ENCODE measurements at regions not wholly inside any gene's neighbourhood (a gene's known extent, or its start where the extent isn't known, plus 50 kb on each side); places are given as distances from the start of the nearest gene placed in this dataset.

- Histone ChIP-seq H3K18ac (ENCODE audit: low read length) (no peak overlapping the region), H2BK12ac (ENCODE audit: low read length) (no peak overlapping the region), H3K4me2 (ENCODE audit: insufficient read depth, low read length, poor library complexity, severe bottlenecking) (no peak overlapping the region), H4K91ac (ENCODE audit: low read depth, low read length, poor library complexity) (no peak overlapping the region), H4K8ac (ENCODE audit: low read depth, low read length) (no peak overlapping the region), H3K4me3 (ENCODE audit: low read length in 2 of 2) (no peak overlapping the region), H3K27me3 (ENCODE audit: control insufficient read depth in 3 of 3, insufficient read depth in 3 of 3, low read depth in 1 of 3, low read length in 3 of 3) (no peaks in the 10 kb centered on the region), H3K27ac (replicated peaks; ENCODE audit: low read length) (no peak overlapping the region), H3K4me1 (ENCODE audit: control insufficient read depth in 2 of 2, insufficient read depth in 1 of 2, low read depth in 1 of 2, low read length in 2 of 2) (peaks cover 2 to 5% of the 10 kb centered on the region in 2 donors), H3K4ac (ENCODE audit: low read length) (peak overlapping the region; percentile 4), H3K36me3 (replicated peaks in 1 of 2; ENCODE audit: control insufficient read depth in 2 of 2, insufficient read depth in 2 of 2, low read length in 2 of 2) (no peaks in the 10 kb centered on the region), H3K23ac (ENCODE audit: low read depth, low read length, poor library complexity) (no peak overlapping the region), H3K9ac (ENCODE audit: low read depth, low read length, poor library complexity) (no peak overlapping the region), H3K79me1 (ENCODE audit: low read depth, low read length) (no peaks in the 10 kb centered on the region), H2BK120ac (ENCODE audit: low read depth, low read length) (peak overlapping the region; percentile 56), H2BK15ac (ENCODE audit: low read length) (no peak overlapping the region), H2AK5ac (ENCODE audit: low read depth, low read length) (no peak overlapping the region), H2BK5ac (ENCODE audit: low read length) (no peak overlapping the region), H2AFZ (ENCODE audit: low read length) (no peak overlapping the region), H3K14ac (ENCODE audit: low read length) (no peak overlapping the region), H3K9me3 (replicated peaks in 1 of 2; ENCODE audit: control insufficient read depth in 2 of 2, insufficient read depth in 1 of 2, low read depth in 1 of 2, low read length in 2 of 2) (peaks cover 3 to 16% of the 10 kb centered on the region in 2 donors)
- DNase-seq (ENCODE audit: low spot score) = no peak
- no CpG with 5 or more reads among the region's 4 CpGs for WGBS, 2 donors (ENCODE audit: extremely low coverage in 2 of 2, insufficient read length in 2 of 2, insufficient replicate concordance in 1 of 2)
Observed at GRCh38 chr10:21402606-21403083, 122.8 kb downstream of the SKIDA1 start.

GRCh38 chr10:21401196-21401595 is 124.3 kb downstream of the SKIDA1 start:
- Histone ChIP-seq H3K36me3 (replicated peaks in 1 of 2; ENCODE audit: control insufficient read depth in 2 of 2, insufficient read depth in 2 of 2, low read length in 2 of 2) (no peaks in the 10 kb centered on the region), H3K4me2 (ENCODE audit: insufficient read depth, low read length, poor library complexity, severe bottlenecking) (no peak overlapping the region), H2BK12ac (ENCODE audit: low read length) (no peak overlapping the region), H2BK15ac (ENCODE audit: low read length) (no peak overlapping the region), H4K8ac (ENCODE audit: low read depth, low read length) (no peak overlapping the region), H3K18ac (ENCODE audit: low read length) (no peak overlapping the region), H3K9me3 (replicated peaks in 1 of 2; ENCODE audit: control insufficient read depth in 2 of 2, insufficient read depth in 1 of 2, low read depth in 1 of 2, low read length in 2 of 2) (peaks cover 3 to 13% of the 10 kb centered on the region in 2 donors), H3K23ac (ENCODE audit: low read depth, low read length, poor library complexity) (no peak overlapping the region), H3K79me1 (ENCODE audit: low read depth, low read length) (no peaks in the 10 kb centered on the region), H3K9ac (ENCODE audit: low read depth, low read length, poor library complexity) (no peak overlapping the region), H3K14ac (ENCODE audit: low read length) (no peak overlapping the region), H3K27ac (replicated peaks; ENCODE audit: low read length) (no peak overlapping the region), H4K91ac (ENCODE audit: low read depth, low read length, poor library complexity) (no peak overlapping the region), H2AFZ (ENCODE audit: low read length) (no peak overlapping the region), H3K27me3 (ENCODE audit: control insufficient read depth in 3 of 3, insufficient read depth in 3 of 3, low read depth in 1 of 3, low read length in 3 of 3) (no peaks in the 10 kb centered on the region), H2BK5ac (ENCODE audit: low read length) (no peak overlapping the region), H3K4me3 (ENCODE audit: low read length in 2 of 2) (no peak overlapping the region), H3K4ac (ENCODE audit: low read length) (no peak overlapping the region), H3K4me1 (ENCODE audit: control insufficient read depth in 2 of 2, insufficient read depth in 1 of 2, low read depth in 1 of 2, low read length in 2 of 2) (peaks cover 2 to 5% of the 10 kb centered on the region in 2 donors), H2AK5ac (ENCODE audit: low read depth, low read length) (no peak overlapping the region), H2BK120ac (ENCODE audit: low read depth, low read length) (no peak overlapping the region)
- WGBS, 2 donors (ENCODE audit: extremely low coverage in 2 of 2, insufficient read length in 2 of 2, insufficient replicate concordance in 1 of 2) = no CpG with 5 or more reads among the region's 2 CpGs
- no peak for DNase-seq (ENCODE audit: low spot score)

GRCh38 chr10:21399392-21400035 is 126.0 kb downstream of the SKIDA1 start:
- no peak overlapping the region for H2BK120ac ChIP-seq (ENCODE audit: low read depth, low read length)
- DNase-seq (ENCODE audit: low spot score) = no peak

DNA sequence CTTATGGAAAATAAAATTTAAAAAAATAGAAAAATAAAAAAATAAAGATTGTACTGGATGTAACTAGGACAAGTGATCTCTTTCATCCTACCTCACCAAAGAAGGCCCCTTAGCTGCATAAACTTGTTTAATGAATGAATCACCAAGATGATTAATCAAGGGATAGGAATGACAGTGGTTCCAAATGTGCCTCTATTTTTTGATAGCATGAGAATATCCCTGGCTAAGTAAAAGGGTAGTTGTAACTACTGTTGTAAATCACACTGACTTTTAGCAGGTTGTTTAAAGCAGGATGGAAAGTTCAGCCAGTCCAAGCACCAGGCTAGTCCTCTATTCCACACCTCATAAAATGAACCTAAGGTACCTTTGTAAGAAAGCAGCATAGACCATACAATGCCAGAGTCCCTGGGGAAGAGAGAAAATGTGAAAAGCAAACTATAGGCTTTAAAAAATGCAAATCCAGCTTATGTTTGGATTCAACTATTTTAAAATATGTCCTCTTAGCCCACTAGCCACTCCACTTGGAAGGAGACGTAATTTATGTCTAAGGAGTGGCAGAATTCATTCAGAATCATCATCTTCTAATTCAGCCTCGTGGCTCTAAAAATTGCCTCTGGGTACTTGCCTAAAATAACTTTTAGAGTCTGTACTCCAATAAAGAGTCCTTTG is 126.8 kb downstream of the SKIDA1 start:
- H2BK120ac ChIP-seq (ENCODE audit: low read depth, low read length) = no peak overlapping the region
- WGBS, 2 donors (ENCODE audit: extremely low coverage in 2 of 2, insufficient read length in 2 of 2, insufficient replicate concordance in 1 of 2) = no CpG with 5 or more reads among the region's 2 CpGs
- DNase-seq (ENCODE audit: low spot score) = no peak
- H4K91ac ChIP-seq (ENCODE audit: low read depth, low read length, poor library complexity) = no peak overlapping the region
- peak overlapping the region; percentile 16 for H2AFZ ChIP-seq (ENCODE audit: low read length)
- H3K14ac ChIP-seq (ENCODE audit: low read length) = no peak overlapping the region
- no peaks in the 10 kb centered on the region for H3K27me3 ChIP-seq (ENCODE audit: control insufficient read depth in 3 of 3, insufficient read depth in 3 of 3, low read depth in 1 of 3, low read length in 3 of 3)
- H3K4me2 ChIP-seq (ENCODE audit: insufficient read depth, low read length, poor library complexity, severe bottlenecking) = no peak overlapping the region
- H2BK12ac ChIP-seq (ENCODE audit: low read length) = no peak overlapping the region
- H3K36me3 ChIP-seq (replicated peaks in 1 of 2; ENCODE audit: control insufficient read depth in 2 of 2, insufficient read depth in 2 of 2, low read length in 2 of 2) = no peaks in the 10 kb centered on the region
- no peak overlapping the region for H3K9ac ChIP-seq (ENCODE audit: low read depth, low read length, poor library complexity)
- no peak overlapping the region for H2BK5ac ChIP-seq (ENCODE audit: low read length)
- H4K8ac ChIP-seq (ENCODE audit: low read depth, low read length) = no peak overlapping the region
- H3K18ac ChIP-seq (ENCODE audit: low read length) = no peak overlapping the region
- no peaks in the 10 kb centered on the region for H3K79me1 ChIP-seq (ENCODE audit: low read depth, low read length)
- no peak overlapping the region for H2AK5ac ChIP-seq (ENCODE audit: low read depth, low read length)
- H2BK15ac ChIP-seq (ENCODE audit: low read length) = no peak overlapping the region
- H3K4me1 ChIP-seq (ENCODE audit: control insufficient read depth in 2 of 2, insufficient read depth in 1 of 2, low read depth in 1 of 2, low read length in 2 of 2) = peaks cover 2 to 5% of the 10 kb centered on the region in 2 donors
- H3K23ac ChIP-seq (ENCODE audit: low read depth, low read length, poor library complexity) = no peak overlapping the region
- H3K4ac ChIP-seq (ENCODE audit: low read length) = no peak overlapping the region
- no peak overlapping the region for H3K27ac ChIP-seq (replicated peaks; ENCODE audit: low read length)
- H3K9me3 ChIP-seq (replicated peaks in 1 of 2; ENCODE audit: control insufficient read depth in 2 of 2, insufficient read depth in 1 of 2, low read depth in 1 of 2, low read length in 2 of 2) = peaks cover 2 to 11% of the 10 kb centered on the region in 2 donors
- H3K4me3 ChIP-seq (ENCODE audit: low read length in 2 of 2) = no peak overlapping the region

More at GRCh38 chr10:21399392-21400035, 126.0 kb downstream of the SKIDA1 start:
- no peak overlapping the region for H2AK5ac ChIP-seq (ENCODE audit: low read depth, low read length)
- no peaks in the 10 kb centered on the region for H3K27me3 ChIP-seq (ENCODE audit: control insufficient read depth in 3 of 3, insufficient read depth in 3 of 3, low read depth in 1 of 3, low read length in 3 of 3)
- H3K14ac ChIP-seq (ENCODE audit: low read length) = no peak overlapping the region
- H4K91ac ChIP-seq (ENCODE audit: low read depth, low read length, poor library complexity) = no peak overlapping the region
- H3K4ac ChIP-seq (ENCODE audit: low read length) = no peak overlapping the region
- H3K79me1 ChIP-seq (ENCODE audit: low read depth, low read length) = no peaks in the 10 kb centered on the region
- WGBS, 2 donors (ENCODE audit: extremely low coverage in 2 of 2, insufficient read length in 2 of 2, insufficient replicate concordance in 1 of 2) = no CpG with 5 or more reads among the region's 6 CpGs
- H3K4me1 ChIP-seq (ENCODE audit: control insufficient read depth in 2 of 2, insufficient read depth in 1 of 2, low read depth in 1 of 2, low read length in 2 of 2) = peaks cover 2 to 5% of the 10 kb centered on the region in 2 donors
- H4K8ac ChIP-seq (ENCODE audit: low read depth, low read length) = no peak overlapping the region
- no peak overlapping the region for H2BK15ac ChIP-seq (ENCODE audit: low read length)
- H3K18ac ChIP-seq (ENCODE audit: low read length) = no peak overlapping the region
- no peak overlapping the region for H3K9ac ChIP-seq (ENCODE audit: low read depth, low read length, poor library complexity)
- no peak overlapping the region for H3K4me3 ChIP-seq (ENCODE audit: low read length in 2 of 2)
- H2BK12ac ChIP-seq (ENCODE audit: low read length) = no peak overlapping the region
- no peak overlapping the region for H3K23ac ChIP-seq (ENCODE audit: low read depth, low read length, poor library complexity)
- H3K4me2 ChIP-seq (ENCODE audit: insufficient read depth, low read length, poor library complexity, severe bottlenecking) = no peak overlapping the region
- no peaks in the 10 kb centered on the region for H3K36me3 ChIP-seq (replicated peaks in 1 of 2; ENCODE audit: control insufficient read depth in 2 of 2, insufficient read depth in 2 of 2, low read length in 2 of 2)
- peaks cover 2 to 8% of the 10 kb centered on the region in 2 donors for H3K9me3 ChIP-seq (replicated peaks in 1 of 2; ENCODE audit: control insufficient read depth in 2 of 2, insufficient read depth in 1 of 2, low read depth in 1 of 2, low read length in 2 of 2)
- H2AFZ ChIP-seq (ENCODE audit: low read length) = peak overlapping the region; percentile 62
- H2BK5ac ChIP-seq (ENCODE audit: low read length) = no peak overlapping the region
- no peak overlapping the region for H3K27ac ChIP-seq (replicated peaks; ENCODE audit: low read length)

All from neuronal stem cell (in vitro differentiated cells).